Cardiac muscle cell (in vitro differentiated cells and primary cell): ENCODE measurements at regions not wholly inside any gene's neighbourhood (a gene's known extent, or its start where the extent isn't known, plus 50 kb on each side); places are given as distances from the start of the nearest gene placed in this dataset.

Source experiments
- DNase-seq, 2 donors: peaks; one replicate each; pipeline versions ENCODE4 v3.0.0 to v3.0.0-alpha.2; 2010 to 2017; ENCODE audit warnings: low read depth in 1 of 2, low spot score in 1 of 2
- H3K27ac ChIP-seq: fragments of 200-600 bp; sonication (generic); 2 replicates; pipeline ENCODE4 v1.5.1; 2016
- H3K27me3 ChIP-seq: fragments of 200-600 bp; sonication (generic); 2 replicates; pipeline ENCODE4 v1.6.0; 2016; ENCODE audit warnings: control low read depth
- H3K36me3 ChIP-seq: fragments of 200-600 bp; sonication (generic); 2 replicates; pipeline ENCODE4 v1.5.1; 2016; ENCODE audit warnings: control low read depth
- H3K4me1 ChIP-seq: fragments of 200-600 bp; sonication (generic); 2 replicates; pipeline ENCODE4 v1.8.1; 2017; ENCODE audit warnings: low read depth, mild to moderate bottlenecking, mixed run types
- H3K4me3 ChIP-seq: fragments of 200-600 bp; sonication (generic); 2 replicates; pipeline ENCODE4 v1.5.1; 2016; ENCODE audit warnings: mild to moderate bottlenecking
- H3K9me3 ChIP-seq: fragments of 200-600 bp; sonication (generic); 2 replicates; pipeline ENCODE4 v1.5.1; 2017; ENCODE audit warnings: low read depth, mild to moderate bottlenecking, control low read depth
- CTCF ChIP-seq: IDR thresholded peaks from 2 replicates; pipeline ENCODE4 v1.5.1; 2012; ENCODE audit warnings: low read depth, mild to moderate bottlenecking, low read length

GRCh38 chr13:47594833-47595232, 406.2 kb downstream of the SUCLA2 start:
- Histone ChIP-seq H3K27me3 (no peaks in the 10 kb centered on the region), H3K4me3 (no peak overlapping the region), H3K27ac (no peak overlapping the region), H3K9me3 (no peaks in the 10 kb centered on the region), H3K4me1 (no peaks in the 10 kb centered on the region), H3K36me3 (no peaks in the 10 kb centered on the region)
- peak in 1 of 2 donors; percentile 25 for DNase-seq
- no peak for TF ChIP-seq CTCF

DNA sequence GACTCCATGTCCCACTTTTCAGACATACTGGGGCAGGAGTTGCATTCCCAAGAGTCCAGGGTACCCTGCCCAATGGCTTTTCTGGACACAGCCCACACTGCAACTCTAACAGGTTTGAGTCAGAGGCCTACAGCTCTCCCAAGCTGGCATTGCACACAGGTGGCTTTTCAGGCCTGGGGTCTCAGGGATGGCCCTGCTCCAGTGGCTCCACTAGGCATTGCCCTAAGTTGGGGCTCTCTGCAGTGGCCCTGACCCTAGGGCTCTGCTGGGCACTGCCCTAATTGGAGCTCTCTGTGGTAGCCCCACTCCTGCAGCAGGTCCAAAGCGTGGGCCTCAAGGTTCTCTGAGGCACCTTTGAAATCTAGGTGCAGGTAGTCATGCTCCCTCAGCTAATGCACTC, 408.8 kb downstream of the SUCLA2 start:
- Histone ChIP-seq H3K9me3 (no peaks in the 10 kb centered on the region), H3K27me3 (no peaks in the 10 kb centered on the region), H3K36me3 (no peaks in the 10 kb centered on the region), H3K4me1 (no peaks in the 10 kb centered on the region), H3K27ac (no peak overlapping the region), H3K4me3 (no peak overlapping the region)
- no peak for TF ChIP-seq CTCF
- DNase-seq: no peak

- no peaks in the 10 kb centered on the region for H3K9me3 ChIP-seq
- no peak overlapping the region for H3K4me3 ChIP-seq
- no peak overlapping the region for H3K27ac ChIP-seq
- no peaks in the 10 kb centered on the region for H3K36me3 ChIP-seq
- DNase-seq: peak in 1 of 2 donors; percentile 12
- H3K4me1 ChIP-seq: no peaks in the 10 kb centered on the region
- TF ChIP-seq CTCF: peak; percentile 10
- H3K27me3 ChIP-seq: no peaks in the 10 kb centered on the region
These were observed 412.4 kb downstream of the SUCLA2 start for GRCh38 chr13:47588676-47589075.

- no peak for TF ChIP-seq CTCF
- Histone ChIP-seq H3K4me1 (no peaks in the 10 kb centered on the region), H3K9me3 (no peaks in the 10 kb centered on the region), H3K36me3 (no peaks in the 10 kb centered on the region), H3K4me3 (no peak overlapping the region), H3K27me3 (no peaks in the 10 kb centered on the region), H3K27ac (no peak overlapping the region)
- DNase-seq: no peak
These were observed 428.7 kb downstream of the SUCLA2 start for GRCh38 chr13:47572375-47572774.

DNA sequence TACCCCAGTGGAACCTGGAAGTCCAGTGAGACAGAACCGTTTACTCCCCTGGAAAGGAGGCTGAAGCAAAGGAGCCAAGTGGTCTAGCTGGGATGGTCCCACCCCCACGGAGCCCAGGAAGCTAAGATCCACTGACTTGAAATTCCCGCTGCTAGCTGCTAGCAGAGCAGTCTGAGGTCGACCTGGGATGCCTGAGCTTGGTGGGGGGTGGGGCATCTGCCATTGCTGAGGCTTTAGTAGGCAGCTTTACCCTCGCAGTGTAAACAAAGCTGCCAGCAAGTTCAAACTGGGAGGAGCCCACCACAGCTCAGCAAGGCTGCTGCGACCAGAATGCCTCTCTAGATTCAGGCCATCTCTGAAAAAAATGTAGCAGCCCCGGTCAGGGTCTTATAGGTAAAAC, 437.0 kb downstream of the SUCLA2 start:
- H3K4me1 ChIP-seq: no peaks in the 10 kb centered on the region
- DNase-seq: no peak
- no peaks in the 10 kb centered on the region for H3K9me3 ChIP-seq
- no peak for TF ChIP-seq CTCF
- H3K4me3 ChIP-seq: no peak overlapping the region
- H3K36me3 ChIP-seq: no peaks in the 10 kb centered on the region
- H3K27ac ChIP-seq: no peak overlapping the region
- H3K27me3 ChIP-seq: no peaks in the 10 kb centered on the region

- H3K27ac ChIP-seq: no peak overlapping the region
- no peak for TF ChIP-seq CTCF
- no peak for DNase-seq
These were observed 444.4 kb downstream of the SUCLA2 start for GRCh38 chr13:47556703-47557102.

More at GRCh38 chr13:47556703-47557102, 444.4 kb downstream of the SUCLA2 start:
- no peak overlapping the region for H3K4me3 ChIP-seq
- no peaks in the 10 kb centered on the region for H3K9me3 ChIP-seq
- H3K4me1 ChIP-seq: no peaks in the 10 kb centered on the region
- H3K27me3 ChIP-seq: no peaks in the 10 kb centered on the region
- H3K36me3 ChIP-seq: no peaks in the 10 kb centered on the region
